ENCODE measurements at regions not wholly inside any gene's neighbourhood (a gene's known extent, or its start where the extent isn't known, plus 50 kb on each side); places are given as distances from the start of the nearest gene placed in this dataset.
"Not testable (repeated sequence)": the region's sequence is repeated elsewhere in the genome, so short reads cannot be mapped to it uniquely, and the experiment has no call there.

GRCh38 chr18:65175681-65176080 is 575.1 kb upstream of the CDH7 start:
- Histone ChIP-seq H3K4me3 (replicated peaks in 1 of 3; ENCODE audit: insufficient read depth in 1 of 3, low read depth in 2 of 3, low read length in 3 of 3) (no peak overlapping the region), H3K4me2 (ENCODE audit: low read depth, low read length) (no peak overlapping the region), H4K20me1 (ENCODE audit: insufficient read depth, low read length) (no peaks in the 10 kb centered on the region), H3K36me3 (replicated peaks in 1 of 2; ENCODE audit: control insufficient read depth in 1 of 2, insufficient read depth in 2 of 2, low read length in 2 of 2) (no peaks in the 10 kb centered on the region), H3K4me1 (ENCODE audit: insufficient read depth, low read length) (no peaks in the 10 kb centered on the region), H3K27me3 (ENCODE audit: control insufficient read depth in 1 of 2, insufficient read depth in 2 of 2, low read length in 2 of 2) (no peaks in the 10 kb centered on the region; a peak in 1 of 5 replicates), H3K27ac (ENCODE audit: extremely low read length, insufficient read depth, low read length) (no peak overlapping the region), H3K79me2 (ENCODE audit: insufficient read depth, low read length) (no peaks in the 10 kb centered on the region), H2AFZ (ENCODE audit: low read length) (no peak overlapping the region), H3K9ac (ENCODE audit: insufficient read depth, low read depth, low read length) (no peak overlapping the region), H3K9me3 (ENCODE audit: low read length) (peaks cover 14% of the 10 kb centered on the region)
- WGBS (ENCODE audit: low lambda C conversion rate), result 23% methylated on average over 2 of the region's 2 CpGs
- no peak for DNase-seq (ENCODE audit: low spot score)
- no TSS peak for BruUV-seq (replicated peaks)
- FAIRE-seq, result no peak
- ChIA-PET POLR2A (no interaction called here), CTCF (ENCODE audit: low intra/inter-chr PET ratio, low total read pairs) (no interaction called here)
- in situ Hi-C loops (cut with HindIII; ENCODE audit: extremely low pct_ligation_motif_present, low pct_unique_long_range_greater_than_20kb) (no loop called here), intact Hi-C loops (cut with micrococcal nuclease; ENCODE audit: unreplicated experiment) (no loop called here)
- TF ChIP-seq ZNF484 (CRISPR knock-in tag; IDR thresholded peaks at IDR 0.05; ENCODE audit: borderline replicate concordance, low read depth), result no peak
- no peak for TF ChIP-seq HNRNPUL1 (IDR thresholded peaks at IDR 0.05; ENCODE audit: low read depth, low read length)
- TF ChIP-seq STAT6 (CRISPR knock-in tag; IDR thresholded peaks at IDR 0.05; ENCODE audit: borderline replicate concordance), result no peak
- TF ChIP-seq FIP1L1 (IDR thresholded peaks at IDR 0.05; ENCODE audit: borderline replicate concordance, insufficient read depth, low read depth, low read length), result no peak
- TF ChIP-seq ZNF75D (CRISPR knock-in tag; IDR thresholded peaks at IDR 0.05; ENCODE audit: borderline replicate concordance), result no peak
- TF ChIP-seq PCBP1 (IDR thresholded peaks at IDR 0.05; ENCODE audit: borderline replicate concordance, low read depth, low read length), result no peak
- TF ChIP-seq FOXM1 (CRISPR knock-in tag; IDR thresholded peaks at IDR 0.05), result no peak
- no peak for TF ChIP-seq ZKSCAN8 (CRISPR knock-in tag; IDR thresholded peaks at IDR 0.05; ENCODE audit: borderline replicate concordance)
- TF ChIP-seq PITX1 (CRISPR knock-in tag; IDR thresholded peaks at IDR 0.05), result no peak
- TF ChIP-seq ZBTB3 (CRISPR knock-in tag; IDR thresholded peaks at IDR 0.05; ENCODE audit: borderline replicate concordance, low read depth), result no peak
- no peak for TF ChIP-seq DPF2 (CRISPR knock-in tag; IDR thresholded peaks at IDR 0.05; ENCODE audit: borderline replicate concordance, low read depth)
- no peak for TF ChIP-seq CENPT (CRISPR knock-in tag; IDR thresholded peaks at IDR 0.05; ENCODE audit: low read depth)
- no peak for ATAC-seq

GRCh38 chr18:65162086-65162485 is 588.7 kb upstream of the CDH7 start:
- ATAC-seq; POLR2A ChIA-PET; FAIRE-seq; H2AFZ ChIP-seq (ENCODE audit: low read length); H3K9ac ChIP-seq (ENCODE audit: insufficient read depth, low read depth, low read length); intact Hi-C loops (cut with micrococcal nuclease; ENCODE audit: unreplicated experiment); H3K4me1 ChIP-seq (ENCODE audit: insufficient read depth, low read length); H3K79me2 ChIP-seq (ENCODE audit: insufficient read depth, low read length); BruUV-seq (replicated peaks); H3K27ac ChIP-seq (ENCODE audit: extremely low read length, insufficient read depth, low read length); CTCF ChIA-PET (ENCODE audit: low intra/inter-chr PET ratio, low total read pairs); in situ Hi-C loops (cut with HindIII; ENCODE audit: extremely low pct_ligation_motif_present, low pct_unique_long_range_greater_than_20kb); H4K20me1 ChIP-seq (ENCODE audit: insufficient read depth, low read length); H3K4me3 ChIP-seq (replicated peaks in 1 of 3; ENCODE audit: insufficient read depth in 1 of 3, low read depth in 2 of 3, low read length in 3 of 3); H3K36me3 ChIP-seq (replicated peaks in 1 of 2; ENCODE audit: control insufficient read depth in 1 of 2, insufficient read depth in 2 of 2, low read length in 2 of 2); H3K4me2 ChIP-seq (ENCODE audit: low read depth, low read length); H3K27me3 ChIP-seq (ENCODE audit: control insufficient read depth in 1 of 2, insufficient read depth in 2 of 2, low read length in 2 of 2); DNase-seq (ENCODE audit: low spot score): not testable (repeated sequence)
- H3K9me3 ChIP-seq (ENCODE audit: low read length), result peaks cover 20% of the 10 kb centered on the region
- 33% methylated on average over 13 of the region's 13 CpGs for WGBS (ENCODE audit: low lambda C conversion rate)
